OCI-LY7 (cell line): ENCODE measurements at regions not wholly inside any gene's neighbourhood (a gene's known extent, or its start where the extent isn't known, plus 50 kb on each side); places are given as distances from the start of the nearest gene placed in this dataset.

Experiments used
- BruUV-seq: library from RNA; stranded (reverse); fragments of 400-500 nt; replicated peaks from 2 replicates; lab custom pipeline; 2021; lab: Mats Ljungman, UMichigan
- CTCF ChIA-PET: fragments of 300-600 bp; sonication (Branson Sonifier 250); formaldehyde crosslinking; loops from one replicate; lab custom pipeline; 2022; ENCODE audit warnings: antibody characterized with exemption; ENCODE audit not compliant: unreplicated experiment; lab: Charles Lee
- POLR2A ChIA-PET: fragments of 300-600 bp; sonication (Branson Sonifier 250); formaldehyde crosslinking; loops from one replicate; lab custom pipeline; 2022; ENCODE audit warnings: antibody characterized with exemption; lab: Charles Lee
- DNase-seq: peaks from one replicate; pipeline ENCODE4 v3.0.0-alpha.2; 2015; ENCODE audit warnings: low spot score
- H2AFZ ChIP-seq: fragments of 200-600 bp; sonication (generic), shearing (Covaris generic); 2 replicates; pipeline ENCODE4 v1.6.1; 2014; ENCODE audit warnings: mild to moderate bottlenecking, antibody characterized with exemption, low read length, moderate library complexity
- H3K27ac ChIP-seq: fragments of 200-600 bp; sonication (generic); 2 replicates; pipeline ENCODE4 v1.5.1; 2014; ENCODE audit warnings: mixed run types, low read depth, mild to moderate bottlenecking, moderate library complexity, low read length, inconsistent platforms; ENCODE audit not compliant: poor library complexity, severe bottlenecking
- H3K36me3 ChIP-seq: fragments of 200-600 bp; sonication (generic); 2 replicates; pipeline ENCODE4 v1.6.1; 2014; ENCODE audit warnings: mild to moderate bottlenecking, antibody characterized with exemption, low read length, moderate library complexity, mixed read lengths; ENCODE audit not compliant: insufficient read depth
- H3K4me1 ChIP-seq: fragments of 200-600 bp; sonication (generic); 2 replicates; pipeline ENCODE4 v1.5.1; 2014; ENCODE audit warnings: mild to moderate bottlenecking, low read length; ENCODE audit not compliant: insufficient read depth, poor library complexity, severe bottlenecking
- H3K4me2 ChIP-seq: fragments of 200-600 bp; sonication (generic); 2 replicates; pipeline ENCODE4 v1.6.1; 2014; ENCODE audit warnings: mild to moderate bottlenecking, low read length
- H3K4me3 ChIP-seq: fragments of 200-600 bp; sonication (generic); 2 replicates; pipeline ENCODE4 v1.5.1; 2014; ENCODE audit warnings: mild to moderate bottlenecking, low read depth, low read length; ENCODE audit not compliant: poor library complexity, severe bottlenecking
- H3K79me2 ChIP-seq: fragments of 200-600 bp; sonication (generic); 2 replicates; pipeline ENCODE4 v1.6.1; 2016; ENCODE audit warnings: low read depth, mild to moderate bottlenecking, low read length, moderate library complexity, mixed read lengths; ENCODE audit not compliant: insufficient read depth
- H3K9me2 ChIP-seq: fragments of 200-600 bp; sonication (generic); 2 replicates; pipeline ENCODE4 v1.6.1; 2016; ENCODE audit warnings: mild to moderate bottlenecking, low read length, mixed read lengths; ENCODE audit not compliant: insufficient read depth
- H3K9me3 ChIP-seq: fragments of 200-600 bp; sonication (generic); 2 replicates; pipeline ENCODE4 v1.6.1; 2014; ENCODE audit warnings: mild to moderate bottlenecking, mixed run types, low read length, mixed read lengths
- H4K20me1 ChIP-seq: fragments of 200-600 bp; sonication (generic); 2 replicates; pipeline ENCODE4 v1.6.1; 2014; ENCODE audit warnings: mild to moderate bottlenecking, antibody characterized with exemption, low read length, moderate library complexity, mixed read lengths; ENCODE audit not compliant: insufficient read depth
- CTCF ChIP-seq: fragments of 200-600 bp; sonication (generic); conservative IDR thresholded peaks from 2 replicates; pipeline ENCODE4 v1.5.1; 2014; ENCODE audit warnings: mild to moderate bottlenecking, antibody characterized with exemption, low read length, moderate library complexity, mixed read lengths
- EZH2phosphoT487 ChIP-seq: fragments of 200-600 bp; sonication (generic); IDR thresholded peaks from 2 replicates; pipeline ENCODE4 v1.6.1; 2018; ENCODE audit warnings: low read depth, borderline replicate concordance, mild to moderate bottlenecking, mixed run types, antibody characterized with exemption, low read length, moderate library complexity, mixed read lengths
- intact Hi-C: fragments of 100-400 bp; cut with micrococcal nuclease; formaldehyde crosslinking; loops from one replicate; pipeline ENCODE4 v1.10.0; 2022; ENCODE audit not compliant: unreplicated experiment

GRCh38 chr13:111899714-111900389 lies 167.1 kb upstream of the SOX1 start:
- H3K4me2 ChIP-seq = no peak overlapping the region
- H3K79me2 ChIP-seq = no peaks in the 10 kb centered on the region
- CTCF ChIA-PET = no interaction called here
- H3K36me3 ChIP-seq = no peaks in the 10 kb centered on the region
- no peaks in the 10 kb centered on the region for H4K20me1 ChIP-seq
- no peak overlapping the region for H3K4me3 ChIP-seq
- H3K9me3 ChIP-seq = no peaks in the 10 kb centered on the region
- BruUV-seq = no TSS peak
- H3K27ac ChIP-seq = no peak overlapping the region
- no peak for DNase-seq
- H3K4me1 ChIP-seq = no peaks in the 10 kb centered on the region
- no peaks in the 10 kb centered on the region for H3K9me2 ChIP-seq
- H2AFZ ChIP-seq = no peak overlapping the region
- POLR2A ChIA-PET = no interaction called here
- TF ChIP-seq CTCF (no peak), EZH2phosphoT487 (no peak)
- intact Hi-C loops = no loop called here

GRCh38 chr13:111900390-111901131 lies 166.4 kb upstream of the SOX1 start:
- no peaks in the 10 kb centered on the region for H3K79me2 ChIP-seq
- no peak overlapping the region for H3K27ac ChIP-seq
- no peak for TF ChIP-seq EZH2phosphoT487
- no peak for TF ChIP-seq CTCF
- H3K36me3 ChIP-seq = no peaks in the 10 kb centered on the region
- H2AFZ ChIP-seq = no peak overlapping the region
- no peak overlapping the region for H3K4me2 ChIP-seq
- ChIA-PET CTCF (no interaction called here), POLR2A (no interaction called here)
- H3K4me3 ChIP-seq = no peak overlapping the region
- no peaks in the 10 kb centered on the region for H3K9me2 ChIP-seq
- no peak for DNase-seq
- no TSS peak for BruUV-seq
- no peaks in the 10 kb centered on the region for H3K4me1 ChIP-seq
- H3K9me3 ChIP-seq = no peaks in the 10 kb centered on the region
- H4K20me1 ChIP-seq = no peaks in the 10 kb centered on the region
- intact Hi-C loops = no loop called here
